Endothelial cell (in vitro differentiated cells): ENCODE measurements at regions not wholly inside any gene's neighbourhood (a gene's known extent, or its start where the extent isn't known, plus 50 kb on each side); places are given as distances from the start of the nearest gene placed in this dataset.

ENCODE experiments used
- DNase-seq: peaks from one replicate; pipeline ENCODE4 v3.0.0; 2021; ENCODE audit warnings: low spot score
- H3K27ac Mint-ChIP-seq: one replicate; pipeline ENCODE4 v1.8.0; 2021; ENCODE audit warnings: mixed read lengths, inconsistent platforms; ENCODE audit not compliant: unreplicated experiment
- H3K27me3 Mint-ChIP-seq: one replicate; pipeline ENCODE4 v1.8.0; 2021; ENCODE audit warnings: mild to moderate bottlenecking, moderate library complexity, mixed read lengths, inconsistent platforms; ENCODE audit not compliant: unreplicated experiment
- H3K36me3 Mint-ChIP-seq: one replicate; pipeline ENCODE4 v1.8.0; 2021; ENCODE audit warnings: mild to moderate bottlenecking, low read depth, mixed read lengths, inconsistent platforms; ENCODE audit not compliant: unreplicated experiment
- H3K4me1 Mint-ChIP-seq: one replicate; pipeline ENCODE4 v1.8.0; 2021; ENCODE audit warnings: mild to moderate bottlenecking, mixed read lengths, inconsistent platforms; ENCODE audit not compliant: unreplicated experiment
- H3K4me3 Mint-ChIP-seq: one replicate; pipeline ENCODE4 v1.8.0; 2021; ENCODE audit warnings: mild to moderate bottlenecking, mixed read lengths, inconsistent platforms; ENCODE audit not compliant: unreplicated experiment
- H3K9me3 Mint-ChIP-seq: one replicate; pipeline ENCODE4 v1.8.0; 2021; ENCODE audit warnings: mixed read lengths, inconsistent platforms; ENCODE audit not compliant: unreplicated experiment
- CTCF ChIP-seq: fragments of 200-600 bp; sonication (generic); IDR thresholded peaks from one replicate; pipeline ENCODE4 v1.5.0; 2021; ENCODE audit warnings: antibody characterized with exemption; ENCODE audit not compliant: unreplicated experiment

- no peaks in the 10 kb centered on the region for H3K4me1 Mint-ChIP-seq
- no peaks in the 10 kb centered on the region for H3K36me3 Mint-ChIP-seq
- no peak for DNase-seq
- no peak overlapping the region for H3K27ac Mint-ChIP-seq
- H3K27me3 Mint-ChIP-seq = no peaks in the 10 kb centered on the region
- no peaks in the 10 kb centered on the region for H3K9me3 Mint-ChIP-seq
- no peak overlapping the region for H3K4me3 Mint-ChIP-seq
- TF ChIP-seq CTCF = no peak
Measured at GRCh38 chr6:43989581-43990146, 137.6 kb downstream of the MRPL14 start.

GRCh38 chr6:43988801-43989200 is 138.5 kb downstream of the MRPL14 start:
- no peaks in the 10 kb centered on the region for H3K9me3 Mint-ChIP-seq
- no peak for DNase-seq
- no peaks in the 10 kb centered on the region for H3K36me3 Mint-ChIP-seq
- H3K4me1 Mint-ChIP-seq = no peaks in the 10 kb centered on the region
- H3K27ac Mint-ChIP-seq = no peak overlapping the region
- H3K4me3 Mint-ChIP-seq = no peak overlapping the region
- no peaks in the 10 kb centered on the region for H3K27me3 Mint-ChIP-seq
- TF ChIP-seq CTCF = no peak

- H3K27me3 Mint-ChIP-seq = no peaks in the 10 kb centered on the region
- DNase-seq = no peak
- no peak overlapping the region for H3K27ac Mint-ChIP-seq
- no peaks in the 10 kb centered on the region for H3K4me1 Mint-ChIP-seq
- no peak overlapping the region for H3K4me3 Mint-ChIP-seq
- no peaks in the 10 kb centered on the region for H3K9me3 Mint-ChIP-seq
- no peaks in the 10 kb centered on the region for H3K36me3 Mint-ChIP-seq
- TF ChIP-seq CTCF = no peak
Measured at GRCh38 chr6:43987838-43988439, 139.3 kb downstream of the MRPL14 start.

DNA sequence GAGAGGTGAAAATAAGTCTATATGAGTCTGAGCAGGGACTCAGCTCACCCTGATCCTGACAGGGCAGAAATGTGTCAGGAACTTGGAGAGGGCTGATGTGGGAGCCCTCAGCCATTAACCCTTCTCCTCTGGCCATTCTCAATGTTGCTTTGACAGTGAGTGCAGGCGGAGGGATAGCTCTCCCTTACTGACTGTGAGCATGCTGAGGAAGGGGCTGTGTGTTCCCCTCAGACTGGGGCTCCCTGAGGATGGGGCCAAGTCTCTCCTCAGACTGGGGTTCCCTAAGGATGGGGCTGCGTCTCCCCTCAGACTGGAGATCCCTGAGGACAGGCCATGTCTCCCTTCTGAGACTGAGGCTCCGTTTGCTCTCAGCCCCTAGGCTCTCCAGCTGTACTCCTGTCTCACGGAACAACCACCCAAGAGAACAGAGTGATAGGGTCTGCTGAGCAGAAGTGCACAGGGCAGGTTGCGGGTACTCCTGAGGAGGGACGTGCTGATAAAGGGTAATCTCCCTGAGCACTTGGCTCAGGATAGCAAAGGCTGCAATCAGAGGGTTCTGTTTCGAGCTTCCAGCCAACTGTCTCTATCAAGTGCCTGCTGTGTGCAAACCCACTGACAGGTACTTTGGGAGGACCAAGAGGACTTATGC is 141.0 kb downstream of the MRPL14 start:
- H3K4me3 Mint-ChIP-seq = no peak overlapping the region
- H3K9me3 Mint-ChIP-seq = no peaks in the 10 kb centered on the region
- no peak for TF ChIP-seq CTCF
- no peaks in the 10 kb centered on the region for H3K27me3 Mint-ChIP-seq
- no peaks in the 10 kb centered on the region for H3K4me1 Mint-ChIP-seq
- DNase-seq = no peak
- no peaks in the 10 kb centered on the region for H3K36me3 Mint-ChIP-seq
- H3K27ac Mint-ChIP-seq = no peak overlapping the region

GRCh38 chr6:43985329-43985728 is 141.9 kb downstream of the MRPL14 start:
- H3K36me3 Mint-ChIP-seq = no peaks in the 10 kb centered on the region
- H3K4me1 Mint-ChIP-seq = no peaks in the 10 kb centered on the region
- no peak overlapping the region for H3K27ac Mint-ChIP-seq
- no peaks in the 10 kb centered on the region for H3K27me3 Mint-ChIP-seq
- H3K9me3 Mint-ChIP-seq = no peaks in the 10 kb centered on the region
- no peak for DNase-seq
- no peak for TF ChIP-seq CTCF
- no peak overlapping the region for H3K4me3 Mint-ChIP-seq
